ENCODE measurements at regions not wholly inside any gene's neighbourhood (a gene's known extent, or its start where the extent isn't known, plus 50 kb on each side); places are given as distances from the start of the nearest gene placed in this dataset.

DNA sequence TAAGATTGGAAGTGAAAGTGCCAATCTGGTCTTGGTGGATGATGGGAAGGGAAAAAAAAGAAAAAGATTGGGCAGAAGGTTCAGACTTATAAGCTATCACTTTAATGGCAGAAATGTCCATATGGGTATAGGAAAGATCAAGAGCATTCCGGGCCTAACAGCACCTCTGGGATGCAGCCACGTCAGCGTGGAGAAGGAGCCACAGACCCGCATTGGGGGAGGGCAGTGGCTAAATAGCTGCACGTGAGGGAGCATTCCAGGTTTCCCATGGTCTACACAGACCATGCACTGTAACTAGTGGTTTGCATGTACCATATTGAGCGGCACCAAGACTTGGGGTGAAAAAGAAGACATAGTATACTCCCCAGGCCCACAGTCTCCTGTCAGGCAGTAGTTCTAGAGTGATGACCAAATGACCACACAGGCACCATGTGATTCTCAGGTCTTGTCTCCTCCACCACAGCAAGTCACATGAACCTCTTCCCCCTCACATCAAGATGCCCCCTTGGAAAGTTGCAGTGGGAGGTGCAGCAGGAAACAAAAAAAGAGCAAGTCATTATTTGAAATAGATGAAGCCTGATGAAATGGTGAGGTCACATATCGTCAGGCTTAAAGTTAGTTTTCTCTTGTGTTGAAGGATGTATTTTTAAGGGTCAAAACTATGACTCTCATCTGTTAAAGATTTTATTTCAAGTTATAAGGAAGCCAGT is 94.4 kb upstream of the TNFAIP3 start:
- no peak for DNase-seq (ENCODE audit: low read depth in 4 of 4, low spot score in 2 of 4)

DNA sequence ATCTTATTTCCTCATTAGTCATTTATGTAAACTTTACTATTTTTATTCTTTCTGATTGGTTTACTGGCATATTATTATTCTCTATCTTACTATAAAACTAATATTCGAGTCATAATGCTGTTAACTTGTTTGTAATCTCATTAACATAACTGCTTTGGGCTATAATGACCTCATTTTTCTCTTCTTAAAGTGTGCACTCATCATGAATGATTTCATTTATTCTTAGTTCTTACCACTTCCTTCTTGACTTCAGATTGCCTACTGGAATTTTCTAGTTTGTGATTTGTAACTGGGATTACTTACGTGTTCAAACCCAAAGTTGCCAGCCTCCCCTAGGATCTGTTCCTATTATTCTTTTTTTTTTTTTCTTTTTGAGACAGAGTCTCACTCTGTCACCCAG is 91.8 kb upstream of the TNFAIP3 start:
- DNase-seq (ENCODE audit: low read depth in 4 of 4, low spot score in 2 of 4), result no peak

- no peak for DNase-seq (ENCODE audit: low read depth in 4 of 4, low spot score in 2 of 4)
These were observed 91.3 kb upstream of the TNFAIP3 start for GRCh38 chr6:137775720-137776119.

GRCh38 chr6:137776256-137776655 is 90.8 kb upstream of the TNFAIP3 start:
- DNase-seq (ENCODE audit: low read depth in 4 of 4, low spot score in 2 of 4), result no peak

DNA sequence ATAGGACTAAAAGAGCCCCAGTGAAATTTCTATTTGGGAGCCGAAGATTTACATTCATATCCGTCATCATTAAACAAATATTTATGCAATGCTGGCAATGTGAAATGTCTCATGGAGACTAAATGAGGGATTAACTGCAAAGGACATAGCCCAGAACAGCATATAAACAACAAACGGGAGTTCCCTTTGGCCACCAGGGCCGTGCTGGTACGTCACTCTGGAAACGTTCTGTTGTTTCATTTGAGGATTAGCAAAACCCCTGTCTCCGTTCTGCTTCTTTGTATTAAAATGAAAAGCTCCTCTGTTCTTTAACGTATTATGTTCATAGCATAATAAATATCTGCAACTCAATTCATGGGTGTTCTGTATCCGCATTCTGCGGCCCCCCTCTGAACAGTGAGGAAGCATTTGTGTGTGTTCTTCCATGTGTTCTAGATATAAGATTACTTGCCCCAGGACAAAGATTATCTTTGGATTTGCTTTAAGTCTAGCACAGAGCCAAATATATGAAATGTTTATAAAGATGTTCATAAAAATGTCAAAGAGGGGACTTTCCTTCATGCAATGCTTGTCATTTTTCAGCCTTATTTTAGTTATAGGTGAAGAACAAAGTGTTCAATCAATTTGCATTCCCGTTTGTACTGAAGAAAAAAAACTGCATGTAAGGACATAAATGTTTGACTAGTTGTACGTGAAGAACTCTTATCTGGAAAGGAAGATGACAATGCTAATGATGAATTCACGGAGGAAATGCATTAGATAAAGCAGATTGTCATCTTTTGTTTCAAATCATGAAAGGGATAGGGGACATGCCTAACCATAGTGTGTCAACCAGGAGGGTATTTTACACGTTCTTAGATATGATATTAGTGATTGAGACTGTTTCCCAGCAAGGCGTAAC is 90.0 kb upstream of the TNFAIP3 start:
- no peak for DNase-seq (ENCODE audit: low read depth in 4 of 4, low spot score in 2 of 4)

GRCh38 chr6:137777687-137778075 is 89.4 kb upstream of the TNFAIP3 start:
- DNase-seq (ENCODE audit: low read depth in 4 of 4, low spot score in 2 of 4), result no peak

DNA sequence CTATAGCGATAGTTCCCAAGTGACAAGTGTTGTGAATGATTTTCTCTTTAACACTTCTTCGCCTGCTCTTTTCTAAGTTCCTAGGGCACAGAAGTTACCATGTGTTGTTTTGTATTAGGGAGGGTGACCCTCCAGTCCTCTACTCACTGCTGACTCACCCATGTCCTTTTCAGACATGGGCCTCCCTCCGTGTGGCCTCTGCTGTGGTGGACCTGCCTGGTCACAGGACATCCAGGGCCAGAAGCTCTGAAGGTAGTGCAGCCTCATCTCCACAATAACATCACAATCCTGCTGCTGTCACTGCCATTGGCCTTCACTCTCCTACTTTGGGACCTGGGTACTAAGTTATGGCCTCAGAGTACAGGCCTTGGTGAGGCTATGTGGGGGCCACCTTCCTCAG is 87.1 kb upstream of the TNFAIP3 start:
- DNase-seq (ENCODE audit: low read depth in 4 of 4, low spot score in 2 of 4), result no peak

- DNase-seq (ENCODE audit: low read depth in 4 of 4, low spot score in 2 of 4), result no peak
These were observed 86.5 kb upstream of the TNFAIP3 start for GRCh38 chr6:137780447-137781034.

DNA sequence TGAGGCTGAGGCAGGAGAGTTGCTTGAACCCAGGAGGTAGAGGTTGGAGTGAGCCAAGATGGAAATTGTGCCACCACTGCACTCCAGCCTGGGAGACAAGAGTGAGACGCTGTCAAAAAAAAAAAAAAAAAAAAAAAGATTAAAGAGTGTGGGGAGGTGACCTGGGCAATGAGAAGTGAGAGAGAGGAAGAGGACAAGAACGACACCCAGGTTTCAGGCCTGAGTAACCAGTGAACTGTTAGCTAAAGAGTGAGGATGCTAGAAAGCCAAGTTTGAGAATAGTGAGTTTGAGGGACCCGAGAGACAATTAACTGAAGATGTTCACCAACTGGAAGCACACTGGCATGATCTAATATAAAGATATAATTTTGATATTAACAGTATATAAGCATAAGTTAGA is 85.4 kb upstream of the TNFAIP3 start:
- no peak for DNase-seq (ENCODE audit: low read depth in 4 of 4, low spot score in 2 of 4)

GRCh38 chr6:137782166-137783039 is 84.7 kb upstream of the TNFAIP3 start:
- DNase-seq (ENCODE audit: low read depth in 4 of 4, low spot score in 2 of 4), result no peak

DNA sequence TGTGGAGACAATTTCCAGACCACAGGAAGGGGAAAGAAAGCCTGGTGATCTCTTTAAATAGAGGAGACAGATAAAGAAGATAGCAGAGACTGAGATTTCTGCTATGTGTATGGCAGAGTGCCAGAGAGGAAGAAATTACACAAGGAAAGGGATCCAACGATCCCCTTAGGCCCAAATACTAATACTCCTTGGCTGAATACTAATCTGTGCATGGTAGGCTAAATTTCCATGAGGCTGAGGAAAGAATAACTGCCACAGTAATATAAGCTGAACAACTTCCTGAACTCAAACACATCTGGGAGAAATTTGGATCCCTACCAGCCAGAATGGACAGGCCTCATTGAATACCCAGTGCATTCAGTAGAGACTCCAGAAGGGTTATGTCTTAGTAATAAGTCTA is 83.3 kb upstream of the TNFAIP3 start:
- DNase-seq (ENCODE audit: low read depth in 4 of 4, low spot score in 2 of 4), result no peak

DNA sequence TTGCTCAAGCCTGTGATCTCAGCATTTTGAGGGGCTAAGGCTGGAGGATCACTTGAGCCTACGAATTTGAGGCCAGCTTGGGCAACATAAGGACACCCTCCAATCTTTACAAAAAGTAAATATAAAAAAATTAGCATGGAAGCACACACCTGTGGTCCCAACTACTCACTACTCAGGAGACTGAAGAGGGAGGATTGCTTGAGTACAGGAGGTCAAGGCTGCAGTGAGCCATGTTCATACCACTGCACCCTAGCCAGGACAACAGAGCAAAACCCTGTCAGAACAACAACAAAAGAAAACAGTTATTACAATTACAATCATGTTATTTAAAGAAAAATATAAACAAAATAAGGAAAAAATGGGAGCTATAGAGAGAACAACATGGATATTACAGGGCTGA is 82.5 kb upstream of the TNFAIP3 start:
- no peak for DNase-seq (ENCODE audit: low read depth in 4 of 4, low spot score in 2 of 4)

DNA sequence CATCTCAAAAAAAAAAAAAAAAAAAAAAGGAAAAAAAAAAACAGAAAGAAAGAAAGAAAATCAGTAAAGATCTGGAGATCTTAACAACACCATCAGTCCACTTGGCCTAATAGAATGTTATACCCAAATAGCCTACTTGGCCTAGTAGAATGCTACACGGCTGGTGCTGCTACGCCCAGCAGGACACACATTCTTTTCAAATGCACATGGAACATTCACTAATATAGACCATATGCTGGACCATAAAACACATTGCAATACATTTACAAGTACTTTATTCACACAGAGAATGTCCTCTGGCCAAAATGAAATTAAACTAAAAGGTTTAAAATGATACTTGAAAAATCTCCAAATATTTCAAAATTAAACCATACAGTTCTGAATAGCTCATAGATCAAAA is 80.0 kb upstream of the TNFAIP3 start:
- no peak for DNase-seq (ENCODE audit: low read depth in 4 of 4, low spot score in 2 of 4)

DNA sequence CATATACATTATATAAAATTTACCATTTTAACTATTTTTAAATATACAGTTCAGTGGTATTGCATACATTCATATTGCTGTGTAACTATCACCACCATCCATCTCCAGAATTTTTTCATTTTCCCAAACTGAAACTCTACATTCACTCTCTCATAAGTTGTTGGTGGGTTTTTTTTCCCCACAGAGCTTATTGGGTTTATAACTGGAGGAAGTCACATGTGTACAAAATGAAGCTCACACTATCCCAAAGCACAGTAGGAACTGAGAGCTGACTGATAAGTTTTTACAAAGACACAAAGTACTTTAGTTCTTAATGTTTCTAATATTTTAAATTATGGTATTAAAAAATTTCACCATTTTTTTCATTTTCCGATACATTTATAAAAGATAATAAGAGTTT is 78.8 kb upstream of the TNFAIP3 start:
- DNase-seq (ENCODE audit: low read depth in 4 of 4, low spot score in 2 of 4), result no peak

DNA sequence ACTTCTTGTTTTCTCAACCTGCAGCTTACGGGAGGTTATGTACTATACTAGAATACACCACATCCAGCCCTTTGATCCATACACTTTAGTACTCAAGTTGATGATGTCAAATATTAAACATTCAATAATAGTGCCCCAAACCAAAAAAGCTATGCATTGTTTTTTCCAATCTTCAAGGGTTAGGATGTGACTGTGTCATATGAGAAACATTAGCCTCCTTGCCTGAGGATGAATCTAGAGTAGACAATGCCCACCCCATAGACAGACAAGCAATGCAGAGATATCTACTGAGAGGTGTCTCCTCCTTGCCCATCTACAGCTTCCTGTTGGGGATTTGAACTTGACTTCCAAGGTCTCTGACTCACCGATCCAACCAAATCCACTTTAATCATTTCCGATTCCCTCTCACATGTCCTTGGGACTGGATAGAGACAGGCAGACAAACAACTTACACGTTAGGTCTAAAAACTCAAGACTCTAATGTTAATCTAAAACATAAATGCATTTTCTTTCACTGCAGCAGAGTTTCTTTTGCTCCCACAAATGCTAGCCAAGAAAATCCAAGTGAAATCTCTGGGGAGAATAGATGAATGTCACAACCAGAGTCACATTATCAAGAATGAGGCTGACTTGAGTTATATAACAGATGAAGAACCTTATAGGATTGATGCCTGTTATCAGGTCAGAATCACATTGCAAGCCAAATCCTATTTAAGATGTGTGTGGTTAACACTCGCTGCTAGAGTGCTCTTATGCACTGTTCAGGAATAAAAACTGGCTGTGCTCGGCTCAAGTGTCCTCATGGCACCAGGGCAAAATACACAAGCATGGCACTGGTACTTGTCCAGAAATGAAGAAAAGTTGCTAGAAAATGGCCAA is 75.5 kb upstream of the TNFAIP3 start:
- DNase-seq (ENCODE audit: low read depth in 4 of 4, low spot score in 2 of 4), result no peak

DNA sequence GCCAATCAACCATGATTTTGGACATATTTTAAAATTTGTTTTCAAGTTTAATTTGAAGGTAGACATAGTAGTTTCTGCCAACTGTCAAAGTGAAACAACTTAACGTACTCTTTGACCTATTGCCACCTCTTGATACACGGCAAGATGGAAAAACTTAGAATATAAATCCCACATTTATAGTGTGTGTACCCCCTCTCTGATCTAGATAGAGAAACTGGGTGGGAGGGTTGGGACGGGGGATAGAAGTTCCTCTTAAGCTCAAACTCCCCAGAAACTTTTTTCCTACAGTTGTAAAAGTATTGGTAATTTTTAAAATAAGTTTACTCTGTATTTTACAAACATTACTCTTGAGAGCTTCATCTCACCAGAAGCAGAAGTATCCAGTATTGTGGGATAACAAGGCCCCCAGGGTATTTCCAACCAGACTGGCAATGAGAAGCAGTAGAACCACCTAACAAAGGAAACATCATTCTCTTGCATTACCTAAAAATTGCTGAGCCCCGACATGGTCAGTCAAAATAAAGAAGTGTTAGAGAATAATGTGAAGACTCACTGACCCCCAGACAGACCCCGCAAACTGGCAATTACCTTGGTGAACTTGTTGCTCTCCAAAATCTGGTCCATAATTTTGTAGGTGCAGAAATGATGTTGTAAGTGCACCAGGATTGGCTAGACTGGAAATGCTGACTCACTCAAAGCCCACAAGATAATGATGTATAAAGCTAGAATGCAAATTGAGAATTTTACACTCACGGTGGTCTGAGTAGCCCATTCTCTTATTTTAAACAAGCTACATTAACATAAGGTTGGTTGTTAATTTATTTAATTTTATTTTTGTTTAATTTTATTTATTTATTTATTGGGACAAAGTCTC is 74.7 kb upstream of the TNFAIP3 start:
- no peak for DNase-seq (ENCODE audit: low read depth in 4 of 4, low spot score in 2 of 4)

- no peak for DNase-seq (ENCODE audit: low read depth in 4 of 4, low spot score in 2 of 4)
These were observed 73.1 kb upstream of the TNFAIP3 start for GRCh38 chr6:137793805-137794515.

DNA sequence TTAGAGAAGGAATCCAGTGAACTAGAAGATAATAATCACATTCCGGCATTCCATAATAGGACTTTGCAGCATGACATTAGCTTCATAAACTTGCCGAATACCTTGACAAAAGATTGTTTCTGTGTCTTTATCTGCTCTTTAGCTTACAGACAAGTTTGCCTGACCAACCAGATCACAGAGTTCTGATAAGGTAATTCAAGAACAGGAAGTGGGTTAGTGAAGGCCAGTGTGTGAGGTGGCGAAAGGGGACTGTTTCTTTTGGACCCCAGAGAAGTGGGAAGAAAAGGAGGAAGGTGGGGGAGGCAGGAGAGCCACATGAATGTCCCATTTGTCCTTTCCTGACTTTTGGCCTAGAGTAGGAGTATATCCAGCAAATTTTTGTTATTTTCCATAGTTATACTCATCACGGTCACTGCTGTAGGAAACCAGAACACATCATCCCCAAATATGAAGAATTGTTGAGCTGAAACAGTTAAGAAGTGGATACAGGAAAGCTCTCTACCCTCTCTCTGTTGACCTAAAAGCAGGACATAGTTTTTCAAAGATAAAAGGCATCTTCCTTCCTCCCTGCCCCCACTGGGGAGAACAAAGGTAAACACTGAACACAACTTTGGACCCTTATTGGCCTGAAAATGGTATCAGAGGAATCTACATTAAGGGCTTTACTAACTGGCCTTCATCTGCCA is 72.4 kb upstream of the TNFAIP3 start:
- no peak for DNase-seq (ENCODE audit: low read depth in 4 of 4, low spot score in 2 of 4)

All from left renal cortex interstitium (tissue), 4 donors.